ENCODE measurements at regions not wholly inside any gene's neighbourhood (a gene's known extent, or its start where the extent isn't known, plus 50 kb on each side); places are given as distances from the start of the nearest gene placed in this dataset.

DNA sequence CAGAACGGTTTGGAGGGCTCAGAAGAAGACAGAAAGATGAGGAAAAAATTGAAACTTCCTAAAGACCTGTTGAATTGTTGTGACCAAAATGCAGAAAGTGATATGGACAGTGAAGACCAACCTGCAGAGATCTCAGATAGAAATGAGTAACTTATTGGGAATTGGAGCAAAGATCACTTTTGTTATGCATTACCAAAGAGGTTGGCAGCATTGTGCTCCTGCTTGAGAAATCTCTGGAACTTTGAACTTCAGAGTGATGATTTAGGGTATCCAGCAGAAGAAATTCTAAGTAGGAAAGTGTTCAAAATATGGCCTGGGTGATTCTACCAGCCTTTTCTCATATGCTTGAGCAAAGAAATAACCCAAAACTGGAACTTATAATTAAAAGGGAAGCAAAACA is 136.0 kb downstream of the GJA1 start:
- no peaks in the 10 kb centered on the region for H3K4me1 ChIP-seq
- H3K36me3 ChIP-seq = no peaks in the 10 kb centered on the region
- no peaks in the 10 kb centered on the region for H3K27me3 ChIP-seq
- TF ChIP-seq, protein P1, sequence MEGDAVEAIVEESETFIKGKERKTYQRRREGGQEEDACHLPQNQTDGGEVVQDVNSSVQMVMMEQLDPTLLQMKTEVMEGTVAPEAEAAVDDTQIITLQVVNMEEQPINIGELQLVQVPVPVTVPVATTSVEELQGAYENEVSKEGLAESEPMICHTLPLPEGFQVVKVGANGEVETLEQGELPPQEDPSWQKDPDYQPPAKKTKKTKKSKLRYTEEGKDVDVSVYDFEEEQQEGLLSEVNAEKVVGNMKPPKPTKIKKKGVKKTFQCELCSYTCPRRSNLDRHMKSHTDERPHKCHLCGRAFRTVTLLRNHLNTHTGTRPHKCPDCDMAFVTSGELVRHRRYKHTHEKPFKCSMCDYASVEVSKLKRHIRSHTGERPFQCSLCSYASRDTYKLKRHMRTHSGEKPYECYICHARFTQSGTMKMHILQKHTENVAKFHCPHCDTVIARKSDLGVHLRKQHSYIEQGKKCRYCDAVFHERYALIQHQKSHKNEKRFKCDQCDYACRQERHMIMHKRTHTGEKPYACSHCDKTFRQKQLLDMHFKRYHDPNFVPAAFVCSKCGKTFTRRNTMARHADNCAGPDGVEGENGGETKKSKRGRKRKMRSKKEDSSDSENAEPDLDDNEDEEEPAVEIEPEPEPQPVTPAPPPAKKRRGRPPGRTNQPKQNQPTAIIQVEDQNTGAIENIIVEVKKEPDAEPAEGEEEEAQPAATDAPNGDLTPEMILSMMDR (IDR thresholded peaks at IDR 0.05; ENCODE audit: low read depth, low read length) = no peak
- no peak for DNase-seq
- H3K4me3 ChIP-seq (ENCODE audit: low read depth, low read length) = no peak overlapping the region
- no peaks in the 10 kb centered on the region for H3K9me3 ChIP-seq

DNA sequence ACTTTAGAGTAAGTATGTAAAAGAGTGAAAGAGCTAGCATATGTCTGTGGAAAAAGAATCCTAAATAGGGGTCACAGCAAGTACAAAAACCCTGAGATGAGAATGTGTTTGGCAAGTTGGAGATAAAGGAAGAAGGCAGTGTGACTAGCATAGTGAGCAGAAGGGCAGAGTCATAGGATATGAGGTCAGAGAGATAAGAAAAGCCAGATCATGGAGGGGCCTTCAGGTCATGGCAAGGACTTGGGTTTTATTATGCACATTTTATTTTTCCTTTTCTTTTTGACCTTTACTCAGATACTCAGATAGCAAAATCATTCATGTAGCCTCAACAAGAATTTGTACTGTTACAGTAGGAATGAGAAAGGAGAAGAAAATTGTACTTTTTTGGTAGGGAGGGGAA is 138.0 kb downstream of the GJA1 start:
- no peaks in the 10 kb centered on the region for H3K36me3 ChIP-seq
- H3K4me1 ChIP-seq = no peaks in the 10 kb centered on the region
- TF ChIP-seq, protein P1 (IDR thresholded peaks at IDR 0.05; ENCODE audit: low read depth, low read length) = no peak
- no peak overlapping the region for H3K4me3 ChIP-seq (ENCODE audit: low read depth, low read length)
- no peaks in the 10 kb centered on the region for H3K27me3 ChIP-seq
- H3K9me3 ChIP-seq = no peaks in the 10 kb centered on the region
- DNase-seq = no peak

DNA sequence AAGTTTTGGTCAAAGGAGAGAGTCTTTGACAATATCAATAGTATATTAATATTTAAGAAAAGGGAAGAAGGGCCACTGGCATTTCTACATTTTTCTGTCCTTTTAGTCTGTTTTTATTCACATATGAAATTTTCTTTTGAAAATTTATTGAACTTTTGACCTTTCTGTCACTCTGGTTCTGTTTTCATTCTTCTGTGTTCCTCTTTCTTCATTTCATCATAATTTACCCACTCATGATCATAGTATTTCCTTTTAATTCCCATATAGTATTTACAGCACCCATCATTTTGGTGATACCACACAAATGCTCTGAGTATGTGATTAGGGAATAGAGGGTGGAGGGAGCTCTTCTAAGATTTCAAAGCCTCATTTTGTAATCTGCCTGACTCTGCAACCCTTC is 142.8 kb downstream of the GJA1 start:
- Histone ChIP-seq H3K4me3 (ENCODE audit: low read depth, low read length) (no peak overlapping the region), H3K36me3 (no peaks in the 10 kb centered on the region), H3K27me3 (no peaks in the 10 kb centered on the region), H3K4me1 (no peaks in the 10 kb centered on the region), H3K9me3 (no peaks in the 10 kb centered on the region)
- TF ChIP-seq, protein P1 (IDR thresholded peaks at IDR 0.05; ENCODE audit: low read depth, low read length) = no peak
- DNase-seq = no peak

DNA sequence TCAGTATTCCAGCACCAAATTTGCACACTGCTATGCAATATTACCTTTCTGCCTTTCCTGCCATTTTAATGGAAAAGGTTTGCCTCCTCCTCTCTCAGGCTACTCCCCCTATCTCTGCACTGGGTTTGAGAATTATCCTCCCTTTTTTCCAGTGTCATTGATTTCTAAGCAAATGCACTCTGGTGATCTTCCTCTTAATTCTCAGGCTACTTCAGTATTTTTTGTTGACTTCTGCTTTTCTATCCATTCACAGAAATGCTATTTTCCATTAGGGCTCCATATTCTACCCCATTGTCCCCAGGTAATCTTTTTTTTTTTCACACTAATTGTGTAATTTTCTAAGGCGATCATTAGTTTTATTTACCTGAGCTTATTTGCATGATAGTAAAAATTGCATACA is 144.0 kb downstream of the GJA1 start:
- Histone ChIP-seq H3K4me1 (no peaks in the 10 kb centered on the region), H3K36me3 (no peaks in the 10 kb centered on the region), H3K4me3 (ENCODE audit: low read depth, low read length) (no peak overlapping the region), H3K9me3 (no peaks in the 10 kb centered on the region), H3K27me3 (no peaks in the 10 kb centered on the region)
- DNase-seq = no peak
- TF ChIP-seq, protein P1 (IDR thresholded peaks at IDR 0.05; ENCODE audit: low read depth, low read length) = no peak

DNA sequence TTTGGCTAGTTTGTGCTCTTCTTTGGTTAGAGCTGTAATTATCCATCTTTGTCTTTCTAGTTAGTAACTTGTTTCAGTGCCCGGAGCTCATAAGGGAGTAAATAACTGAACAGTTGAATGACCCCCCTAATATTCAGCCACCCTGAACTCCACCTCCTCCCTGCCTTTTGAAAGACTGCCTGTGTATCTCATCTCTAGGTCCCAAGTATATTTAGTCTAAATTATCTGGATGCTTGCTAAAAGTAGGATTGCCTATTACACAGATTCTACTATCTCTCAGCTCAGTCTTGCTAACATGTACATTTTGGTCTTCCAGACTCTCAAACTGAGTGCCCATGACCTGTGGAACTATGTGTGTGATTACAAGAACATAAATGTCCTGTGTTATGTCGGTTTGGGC is 145.9 kb downstream of the GJA1 start:
- Histone ChIP-seq H3K4me3 (ENCODE audit: low read depth, low read length) (no peak overlapping the region), H3K36me3 (no peaks in the 10 kb centered on the region), H3K9me3 (no peaks in the 10 kb centered on the region), H3K4me1 (no peaks in the 10 kb centered on the region), H3K27me3 (no peaks in the 10 kb centered on the region)
- no peak for DNase-seq
- TF ChIP-seq, protein P1 (IDR thresholded peaks at IDR 0.05; ENCODE audit: low read depth, low read length) = no peak

DNA sequence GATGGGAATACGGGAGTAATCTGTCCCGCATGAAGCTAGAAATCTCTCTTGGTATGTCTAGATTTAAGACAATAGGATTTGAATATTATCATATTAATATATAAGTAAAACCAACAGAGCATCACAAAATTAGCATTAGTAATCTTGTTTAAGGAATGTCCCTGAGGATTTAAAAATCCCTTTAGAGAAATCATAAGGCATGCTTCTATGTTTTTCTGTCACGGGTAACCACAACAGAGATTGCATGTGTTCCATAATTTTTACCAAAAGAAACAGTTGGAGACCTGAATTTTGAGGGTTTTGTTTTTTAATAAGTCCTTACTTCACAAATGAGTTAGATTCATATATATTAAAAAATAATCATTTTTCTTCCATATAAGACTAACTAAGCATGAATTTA is 146.8 kb downstream of the GJA1 start:
- H3K27me3 ChIP-seq = no peaks in the 10 kb centered on the region
- H3K4me1 ChIP-seq = no peaks in the 10 kb centered on the region
- H3K9me3 ChIP-seq = no peaks in the 10 kb centered on the region
- DNase-seq = no peak
- H3K4me3 ChIP-seq (ENCODE audit: low read depth, low read length) = no peak overlapping the region
- H3K36me3 ChIP-seq = no peaks in the 10 kb centered on the region
- TF ChIP-seq, protein P1 (IDR thresholded peaks at IDR 0.05; ENCODE audit: low read depth, low read length) = no peak

Data from BE2C (cell line).